OCI-LY1 (cell line): ENCODE measurements at regions not wholly inside any gene's neighbourhood (a gene's known extent, or its start where the extent isn't known, plus 50 kb on each side); places are given as distances from the start of the nearest gene placed in this dataset.

Experiments used
- H2AFZ ChIP-seq: fragments of 200-600 bp; sonication (generic), shearing (Covaris generic); 2 replicates; pipeline ENCODE4 v1.6.0; 2014; ENCODE audit warnings: antibody characterized with exemption, mild to moderate bottlenecking, low read length
- H3F3A ChIP-seq: fragments of 200-600 bp; sonication (generic), shearing (Covaris generic); 2 replicates; pipeline ENCODE4 v1.6.0; 2014; ENCODE audit warnings: mild to moderate bottlenecking, antibody characterized with exemption, low read length, moderate library complexity; ENCODE audit not compliant: insufficient read depth
- H3K27ac ChIP-seq: fragments of 200-600 bp; sonication (generic); 2 replicates; pipeline ENCODE4 v1.5.1; 2014; ENCODE audit warnings: low read length, mixed run types, mild to moderate bottlenecking, low read depth; ENCODE audit not compliant: poor library complexity, severe bottlenecking
- H3K27me3 ChIP-seq: fragments of 200-600 bp; sonication (generic); 2 replicates; pipeline ENCODE4 v1.6.0; 2014; ENCODE audit warnings: antibody characterized with exemption, mild to moderate bottlenecking, low read length, moderate library complexity; ENCODE audit not compliant: insufficient read depth
- H3K36me3 ChIP-seq: fragments of 200-600 bp; sonication (generic); 2 replicates; pipeline ENCODE4 v1.6.1; 2014; ENCODE audit warnings: mild to moderate bottlenecking, antibody characterized with exemption, low read length, moderate library complexity, mixed read lengths; ENCODE audit not compliant: insufficient read depth
- H3K4me1 ChIP-seq: fragments of 200-600 bp; sonication (generic); 2 replicates; pipeline ENCODE4 v1.5.1; 2014; ENCODE audit warnings: mild to moderate bottlenecking, low read length, moderate library complexity; ENCODE audit not compliant: insufficient read depth, severe bottlenecking
- H3K4me2 ChIP-seq: fragments of 200-600 bp; sonication (generic), shearing (Covaris generic); 2 replicates; pipeline ENCODE4 v1.6.1; 2014; ENCODE audit warnings: low read length
- H3K4me3 ChIP-seq: fragments of 200-600 bp; sonication (generic); 2 replicates; pipeline ENCODE4 v1.5.1; 2014; ENCODE audit warnings: low read length, low read depth, mild to moderate bottlenecking, mixed read lengths; ENCODE audit not compliant: poor library complexity, severe bottlenecking
- H3K79me2 ChIP-seq: fragments of 200-600 bp; shearing (Covaris generic); 2 replicates; pipeline ENCODE4 v1.6.1; 2016; ENCODE audit warnings: mixed run types, low read length, mixed read lengths; ENCODE audit not compliant: insufficient read depth
- H3K9ac ChIP-seq: fragments of 200-600 bp; sonication (generic), shearing (Covaris generic); 2 replicates; pipeline ENCODE4 v1.6.1; 2014; ENCODE audit warnings: mild to moderate bottlenecking, low read length, mixed read lengths
- H3K9me2 ChIP-seq: fragments of 200-600 bp; sonication (generic), shearing (Covaris generic); 2 replicates; pipeline ENCODE4 v1.6.1; 2014; ENCODE audit warnings: low read depth, mild to moderate bottlenecking, low read length, mixed read lengths
- H3K9me3 ChIP-seq: fragments of 200-600 bp; shearing (Covaris generic); 2 replicates; pipeline ENCODE4 v1.6.1; 2014; ENCODE audit warnings: low read length, mixed read lengths
- H4K20me1 ChIP-seq: fragments of 200-600 bp; sonication (generic), shearing (Covaris generic); 2 replicates; pipeline ENCODE4 v1.6.0; 2016; ENCODE audit warnings: mild to moderate bottlenecking, low read length; ENCODE audit not compliant: insufficient read depth
- CTCF ChIP-seq: fragments of 200-600 bp; sonication (generic), shearing (Covaris generic); IDR thresholded peaks from 2 replicates; pipeline ENCODE4 v1.5.1; 2017; ENCODE audit warnings: mild to moderate bottlenecking, antibody characterized with exemption, low read length, moderate library complexity, mixed read lengths
- EZH2 ChIP-seq: fragments of 200-600 bp; sonication (generic), shearing (Covaris generic); IDR thresholded peaks from 2 replicates; pipeline ENCODE4 v1.8.0; 2017; ENCODE audit warnings: borderline replicate concordance, mixed run types, mild to moderate bottlenecking, antibody characterized with exemption, low read length, moderate library complexity, mixed read lengths

- H3K4me3 ChIP-seq, result no peak overlapping the region
- peaks cover 4% of the 10 kb centered on the region; the same call in 1 of the 2 replicates for H3K27me3 ChIP-seq
- H2AFZ ChIP-seq, result no peak overlapping the region
- H3K9ac ChIP-seq, result no peak overlapping the region
- no peak overlapping the region for H3K4me2 ChIP-seq
- no peaks in the 10 kb centered on the region for H3K4me1 ChIP-seq
- no peak overlapping the region for H3K27ac ChIP-seq
- no peaks in the 10 kb centered on the region for H3F3A ChIP-seq
- TF ChIP-seq CTCF (no peak), EZH2 (no peak)
- H3K79me2 ChIP-seq, result no peaks in the 10 kb centered on the region
- H3K9me3 ChIP-seq, result no peaks in the 10 kb centered on the region
- no peaks in the 10 kb centered on the region for H4K20me1 ChIP-seq
- H3K9me2 ChIP-seq, result no peaks in the 10 kb centered on the region
- H3K36me3 ChIP-seq, result no peaks in the 10 kb centered on the region
Observed at GRCh38 chr10:123581656-123582055, 84.5 kb upstream of the GPR26 start.

GRCh38 chr10:123582084-123582989 lies 83.8 kb upstream of the GPR26 start:
- Histone ChIP-seq H3F3A (no peaks in the 10 kb centered on the region), H3K9me3 (no peaks in the 10 kb centered on the region), H3K79me2 (no peaks in the 10 kb centered on the region), H3K9ac (no peak overlapping the region), H3K9me2 (no peaks in the 10 kb centered on the region), H3K4me3 (no peak overlapping the region), H3K27me3 (peaks cover 4% of the 10 kb centered on the region; the same call in 1 of the 2 replicates), H3K4me2 (no peak overlapping the region), H3K4me1 (no peaks in the 10 kb centered on the region), H3K27ac (no peak overlapping the region), H2AFZ (no peak overlapping the region), H3K36me3 (no peaks in the 10 kb centered on the region), H4K20me1 (no peaks in the 10 kb centered on the region)
- TF ChIP-seq CTCF, result peak; percentile 85
- TF ChIP-seq EZH2, result no peak

GRCh38 chr10:123583639-123584418 lies 82.3 kb upstream of the GPR26 start:
- H3K9ac ChIP-seq, result no peak overlapping the region
- no peak overlapping the region for H3K4me3 ChIP-seq
- H3F3A ChIP-seq, result no peaks in the 10 kb centered on the region
- no peaks in the 10 kb centered on the region for H3K36me3 ChIP-seq
- H3K4me2 ChIP-seq, result no peak overlapping the region
- no peaks in the 10 kb centered on the region for H3K79me2 ChIP-seq
- H3K27ac ChIP-seq, result no peak overlapping the region
- TF ChIP-seq CTCF, result peak; percentile 55
- no peak for TF ChIP-seq EZH2
- no peaks in the 10 kb centered on the region for H3K4me1 ChIP-seq
- H2AFZ ChIP-seq, result no peak overlapping the region
- no peaks in the 10 kb centered on the region for H4K20me1 ChIP-seq
- no peaks in the 10 kb centered on the region for H3K9me2 ChIP-seq
- no peaks in the 10 kb centered on the region for H3K9me3 ChIP-seq
- 0 out of 2 replicates have a peak, but pooled peaks cover 4% of the 10 kb centered on the region for H3K27me3 ChIP-seq
